Spleen (tissue), 7 donors: ENCODE measurements at regions not wholly inside any gene's neighbourhood (a gene's known extent, or its start where the extent isn't known, plus 50 kb on each side); places are given as distances from the start of the nearest gene placed in this dataset.

Experiments
- CTCF ChIP-seq, 11 experiments: fragments of 200-600 bp in 7 of 11; fragments of 450-650 bp in 4 of 11; sonication (generic) in 4 of 11; IDR thresholded peaks in 8 of 11; conservative IDR thresholded peaks in 3 of 11; 1 replicate in 7 of 11; 2 replicates in 4 of 11; pipeline versions ENCODE4 v1.4.0 to v1.8.0; 2016 to 2021; ENCODE audit warnings: antibody characterized with exemption in 11 of 11, inconsistent platforms in 4 of 11, mild to moderate bottlenecking in 1 of 11
- POLR2AphosphoS5 ChIP-seq, 3 donors: sonication (generic); formaldehyde crosslinking; IDR thresholded peaks; one replicate each; pipeline ENCODE4 v1.5.1; 2017; ENCODE audit warnings: antibody characterized with exemption in 3 of 3
- donor health status: DM: no; HTN: no; CAD: no; lungs with moderate emphysema.
- donor health status: DM: no; HTN: no; CAD: no.
- donor health status: DM: no; HTN: no; CAD: no.

GRCh38 chr2:176534798-176535466 lies 265.7 kb downstream of the MTX2 start:
- TF ChIP-seq CTCF (IDR thresholded peaks at IDR 0.05 in 8 of 11, conservative IDR thresholded peaks at IDR 0.05 in 3 of 11): no peak
- TF ChIP-seq POLR2AphosphoS5 (IDR thresholded peaks at IDR 0.05): no peak
